HPDE6-E6E7 (cell line): ENCODE measurements at regions not wholly inside any gene's neighbourhood (a gene's known extent, or its start where the extent isn't known, plus 50 kb on each side); places are given as distances from the start of the nearest gene placed in this dataset.

ENCODE experiments used
- DNase-seq: peaks from one replicate; pipeline ENCODE4 v3.0.0; 2011; ENCODE audit warnings: missing footprints; ENCODE audit errors: extremely low spot score

DNA sequence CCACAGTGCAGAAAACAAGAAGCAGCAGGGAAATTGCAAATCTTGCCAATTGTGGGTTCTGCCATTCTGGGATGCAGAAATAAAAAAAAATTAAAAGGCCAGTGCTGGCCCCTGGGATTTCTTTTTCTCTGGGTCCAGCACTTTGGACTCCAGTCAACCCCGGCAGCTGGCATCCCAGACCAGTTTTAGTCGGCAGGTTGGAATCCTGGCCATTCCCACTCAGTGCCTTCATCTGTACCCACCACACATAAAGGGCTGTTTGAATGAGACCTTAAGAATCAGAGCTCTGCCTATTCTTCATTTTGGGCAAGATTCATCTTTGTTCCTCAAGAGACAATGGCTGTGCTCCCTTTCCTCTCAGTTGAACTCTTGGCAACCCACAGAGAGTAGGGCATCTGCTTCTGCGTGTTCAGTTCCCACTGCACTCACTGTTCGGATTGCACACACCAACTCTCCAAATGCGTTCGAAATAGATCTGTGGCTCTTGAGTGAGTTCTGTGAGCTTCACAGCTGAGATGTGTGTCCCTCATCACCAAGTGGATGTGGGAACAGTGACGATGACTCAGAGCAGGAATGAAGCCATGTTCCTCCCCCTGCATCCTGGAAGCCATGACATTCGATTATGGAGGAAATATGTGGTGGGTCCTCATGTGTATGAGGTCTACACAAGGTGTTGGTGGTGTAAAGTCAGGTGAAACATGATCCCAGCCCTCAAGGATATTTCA, 63.0 kb upstream of the EGFR start:
- DNase-seq, result no peak

DNA sequence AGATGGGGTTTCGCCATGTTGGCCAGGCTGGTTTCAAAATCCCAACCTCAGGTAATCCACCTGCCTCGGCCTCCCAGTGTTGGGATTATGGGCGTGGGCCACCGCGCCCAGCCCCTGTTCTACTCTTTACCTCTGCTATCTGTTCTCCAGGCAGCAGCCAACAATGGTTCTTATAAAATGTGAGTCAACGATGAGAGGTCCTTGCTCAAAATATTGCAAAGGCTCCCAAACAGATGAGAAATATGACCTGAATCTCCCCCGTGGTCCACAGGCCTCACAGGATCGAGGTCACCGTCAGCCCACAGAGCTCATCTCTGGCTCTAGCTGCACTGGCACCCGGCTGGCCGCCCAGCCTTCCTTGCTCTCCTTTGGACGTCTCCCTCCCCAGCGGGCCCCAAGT, 62.0 kb upstream of the EGFR start:
- no peak for DNase-seq

DNA sequence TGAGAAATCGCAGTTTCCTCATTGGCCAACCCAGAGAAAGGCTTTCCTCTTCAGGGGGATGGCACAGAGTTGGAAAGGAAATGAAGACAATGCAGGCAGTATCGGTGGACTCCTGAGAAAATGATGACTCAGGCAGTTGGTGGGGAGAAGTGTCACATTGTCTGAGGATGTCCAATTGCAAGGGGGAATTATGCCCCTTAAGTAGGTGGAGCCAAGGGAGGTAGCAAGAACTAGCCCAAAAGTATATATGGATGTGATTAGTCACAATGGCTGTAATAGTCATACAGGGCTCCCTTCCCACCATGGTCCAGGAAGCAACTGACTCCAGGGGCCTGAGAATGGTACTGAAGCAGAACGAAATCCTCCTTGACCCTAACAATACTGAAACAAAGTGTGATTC, 58.3 kb upstream of the EGFR start:
- DNase-seq, result no peak

DNA sequence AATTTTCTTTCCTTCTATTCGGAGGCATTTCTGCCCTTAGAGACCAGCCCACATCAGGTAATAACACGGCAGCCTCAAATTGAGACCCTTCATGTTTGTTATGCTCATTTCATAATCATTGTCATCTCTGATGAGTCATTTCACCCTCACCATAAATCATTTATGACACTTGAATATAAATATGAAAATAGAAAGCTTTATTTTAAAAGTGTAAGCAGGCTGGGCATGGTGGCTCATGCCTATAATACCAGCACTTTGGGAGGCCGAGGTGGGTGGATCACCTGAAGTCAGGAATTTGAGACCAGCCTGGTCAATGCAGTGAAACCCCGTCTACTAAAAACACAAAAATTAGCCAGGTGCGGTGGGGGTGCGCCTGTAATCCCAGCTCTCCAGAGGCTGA, 57.4 kb upstream of the EGFR start:
- no peak for DNase-seq

DNA sequence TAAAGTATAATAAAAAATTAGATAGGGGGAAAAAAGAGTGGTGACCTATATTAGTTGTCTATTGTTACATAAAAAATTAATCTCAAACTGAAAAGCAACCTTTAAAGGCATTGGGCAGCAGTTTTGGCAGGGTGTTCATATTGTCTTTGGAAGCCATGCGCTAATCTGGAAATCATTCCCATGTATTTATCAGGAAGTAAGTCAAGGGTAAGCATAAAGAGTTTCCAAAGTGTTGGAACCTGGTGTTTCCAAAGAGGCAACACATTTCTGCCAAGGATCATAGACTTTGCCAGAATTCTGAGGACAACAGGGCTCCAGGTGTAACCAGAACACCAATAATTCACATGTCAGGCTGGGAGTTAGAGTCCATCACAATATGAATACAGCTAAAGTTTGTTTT, 55.7 kb upstream of the EGFR start:
- DNase-seq, result no peak

DNA sequence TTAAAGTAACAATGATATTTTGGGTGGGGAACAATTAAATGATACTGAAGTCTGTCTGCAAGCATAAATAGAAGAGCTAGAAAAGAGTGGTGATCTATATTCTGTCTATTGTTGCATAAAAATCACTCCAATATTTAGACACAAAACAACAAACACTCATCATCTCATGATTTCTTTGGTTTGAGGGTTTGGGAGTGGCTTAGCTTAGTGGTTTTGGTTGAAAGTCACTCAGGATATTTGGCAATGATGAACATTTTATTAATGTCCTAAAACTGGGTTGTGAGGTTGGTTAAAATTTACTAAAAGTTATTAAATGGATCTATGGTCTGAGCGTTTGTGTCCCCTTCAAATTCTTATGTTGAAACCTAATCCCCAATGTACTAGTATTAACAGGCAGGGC, 54.7 kb upstream of the EGFR start:
- DNase-seq, result no peak

DNA sequence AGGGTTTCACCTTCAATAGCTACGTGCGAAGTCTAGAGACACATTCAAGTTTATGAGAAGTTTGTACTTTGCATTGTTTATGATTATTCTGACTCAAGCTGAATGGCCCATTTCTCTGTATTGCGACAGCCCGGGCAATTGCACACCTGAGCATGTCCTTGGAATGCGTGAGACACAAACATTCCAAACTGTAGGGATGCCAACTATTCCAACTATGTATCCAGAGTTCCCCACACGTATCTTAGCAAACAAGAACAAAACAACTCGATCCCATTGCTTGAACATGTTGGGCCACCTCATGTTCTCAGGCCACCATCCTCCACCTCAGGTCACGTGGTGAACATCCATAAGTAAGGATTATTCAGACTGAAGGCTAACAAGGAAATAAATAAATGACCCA, 51.4 kb upstream of the EGFR start:
- peak; percentile 82 for DNase-seq

DNA sequence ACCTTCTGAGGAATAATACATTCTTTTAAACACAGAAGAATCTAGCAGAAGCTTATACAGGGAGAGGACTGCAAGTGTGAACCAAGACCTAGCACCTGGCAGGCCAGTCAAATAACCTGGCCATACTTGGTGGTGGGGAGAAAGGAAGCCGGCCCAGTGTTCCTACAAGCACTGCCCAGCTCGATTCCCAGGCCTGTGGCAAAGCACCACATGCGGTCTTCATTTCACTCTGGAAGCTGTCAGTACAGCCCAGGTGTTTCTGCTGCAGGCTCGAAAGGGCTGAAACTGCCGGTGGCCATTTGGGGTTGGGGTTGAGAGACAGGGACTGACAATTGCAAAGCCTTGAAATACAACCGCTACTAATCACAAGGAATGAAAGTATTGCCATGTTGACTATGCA, 50.8 kb upstream of the EGFR start:
- no peak for DNase-seq
